ENCODE measurements at regions not wholly inside any gene's neighbourhood (a gene's known extent, or its start where the extent isn't known, plus 50 kb on each side); places are given as distances from the start of the nearest gene placed in this dataset.
"Not testable (repeated sequence)": the region's sequence is repeated elsewhere in the genome, so short reads cannot be mapped to it uniquely, and the experiment has no call there.

DNA sequence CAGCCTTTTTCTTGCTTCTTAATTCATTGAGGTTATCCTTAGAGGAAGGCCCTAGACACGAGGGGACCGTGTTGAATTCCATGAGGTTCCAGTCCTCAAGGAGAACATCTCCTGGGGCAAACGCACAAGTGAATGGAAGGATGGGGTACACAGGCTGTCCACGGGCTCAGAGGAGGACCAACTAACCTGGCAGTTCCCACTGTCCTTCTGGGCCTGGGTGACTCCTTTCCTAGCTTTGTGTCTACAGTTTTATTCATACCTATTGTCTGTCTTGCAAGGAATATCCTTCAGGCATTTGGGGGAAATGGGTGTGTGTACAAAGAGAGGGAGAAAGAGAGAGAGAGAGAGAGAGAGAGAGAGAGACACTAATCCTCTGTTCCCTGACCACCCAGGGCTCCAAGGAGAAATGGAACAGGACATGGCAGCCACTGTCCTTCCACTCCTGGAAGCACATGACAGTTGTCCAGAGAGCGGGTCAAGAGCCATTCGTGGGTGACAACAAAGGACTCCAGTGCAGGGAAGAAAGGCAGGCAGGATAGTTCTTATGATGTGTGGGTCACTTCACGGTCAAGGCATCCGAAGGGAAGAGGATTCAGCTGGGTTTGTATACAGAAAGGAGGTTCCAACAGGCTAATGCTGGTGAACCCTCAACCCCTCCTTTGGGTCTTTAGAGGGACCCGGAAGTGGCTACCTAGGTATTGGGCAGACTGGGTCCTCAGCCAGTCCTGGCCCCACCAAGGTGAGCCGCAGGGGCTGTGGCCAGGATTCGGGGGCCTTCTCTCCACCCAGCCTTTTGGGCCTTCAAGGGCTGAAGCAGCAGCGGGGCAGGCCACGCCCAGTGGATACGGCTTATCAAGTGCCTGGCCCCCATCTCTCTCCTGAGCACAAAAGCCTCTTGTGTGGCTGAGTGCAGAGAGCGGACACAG lies 150.6 kb downstream of the MYCN start:
- DNase-seq: no peak

DNA sequence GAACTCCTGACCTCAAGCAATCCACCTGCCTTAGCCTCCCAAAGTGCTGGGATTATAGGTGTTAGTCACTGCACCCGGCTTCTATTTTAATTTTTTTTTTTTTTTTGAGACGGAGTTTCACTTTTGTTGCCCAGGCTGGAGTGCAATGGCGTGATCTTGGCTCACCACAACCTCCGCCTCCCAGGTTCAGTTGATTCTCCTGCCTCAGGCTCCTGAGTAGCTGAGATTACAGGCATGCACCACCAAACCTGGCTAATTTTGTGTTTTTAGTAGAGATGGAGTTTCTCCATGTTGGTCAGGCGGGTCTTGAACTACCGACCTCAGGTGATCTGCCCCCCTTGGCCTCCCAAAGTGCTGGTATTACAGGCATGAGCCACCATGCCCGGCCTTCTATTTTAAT lies 149.1 kb downstream of the MYCN start:
- DNase-seq: not testable (repeated sequence)

DNA sequence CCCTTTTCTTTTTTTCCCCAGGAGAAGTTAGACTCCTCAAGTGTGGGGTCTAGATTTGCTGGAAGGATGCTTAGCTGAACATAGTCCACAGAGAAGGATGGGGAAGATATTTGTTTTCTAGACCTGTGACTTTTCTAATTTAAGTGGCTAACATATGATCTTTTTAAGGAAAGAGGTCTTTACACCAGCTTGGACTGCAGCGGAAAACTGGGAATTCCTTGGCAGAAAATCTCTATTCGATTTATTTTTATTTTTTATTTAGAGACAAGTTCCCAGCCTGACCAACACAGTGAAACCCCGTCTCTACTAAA lies 148.4 kb downstream of the MYCN start:
- DNase-seq: no peak

DNA sequence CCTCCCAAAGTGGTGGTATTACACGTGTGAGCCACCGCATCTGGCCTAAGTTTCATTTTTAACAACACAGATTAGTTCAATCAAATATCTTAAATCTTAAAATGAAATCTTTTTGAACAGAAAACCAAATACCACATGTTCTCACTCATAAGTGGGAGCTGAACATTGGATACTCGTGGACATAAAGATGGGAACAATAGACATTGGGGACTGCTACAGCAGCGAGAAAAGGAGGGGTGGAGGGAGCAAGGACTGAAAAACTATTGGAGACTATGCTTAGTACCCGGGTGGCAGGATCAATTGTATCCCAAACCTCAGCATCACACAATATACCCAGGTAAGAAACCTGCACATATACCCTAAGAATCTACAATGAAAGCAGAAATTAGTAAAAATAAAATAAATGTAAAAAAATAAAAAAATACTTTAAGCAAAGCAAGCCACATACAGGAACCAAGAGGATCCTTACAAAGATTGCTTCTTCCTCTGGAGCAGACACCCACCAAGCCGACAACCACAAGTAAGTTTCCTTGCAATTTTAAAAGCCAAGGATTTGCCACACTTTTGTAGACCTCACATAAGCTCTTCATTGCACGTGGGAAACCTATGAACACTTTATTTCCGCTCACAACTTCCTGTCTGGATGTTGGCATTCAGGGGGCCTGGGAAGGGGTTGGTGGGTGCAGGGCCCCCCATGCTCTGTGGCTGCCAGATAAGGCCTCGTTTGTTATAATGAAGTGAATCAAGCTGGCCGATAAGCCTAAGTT lies 147.9 kb downstream of the MYCN start:
- DNase-seq: no peak

DNA sequence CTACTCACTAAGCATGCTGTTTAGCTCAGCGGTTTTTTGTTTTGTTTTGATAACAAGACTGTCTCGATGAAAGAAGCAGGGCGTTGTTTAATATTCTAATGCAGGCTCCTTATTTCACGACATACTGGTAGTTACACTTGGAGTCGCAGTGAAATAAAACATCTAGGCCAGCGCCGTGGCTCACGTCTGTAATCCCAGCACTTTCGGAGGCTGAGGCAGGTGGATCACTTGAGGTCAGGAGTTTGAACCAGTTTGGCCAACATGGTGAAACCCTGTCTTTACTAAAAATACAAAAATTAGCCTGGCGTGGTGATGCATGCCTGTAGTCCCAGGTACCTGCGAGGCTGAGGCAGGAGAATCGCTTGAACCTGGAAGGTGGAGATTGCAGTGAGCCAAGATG lies 145.8 kb downstream of the MYCN start:
- not testable (repeated sequence) for DNase-seq

DNA sequence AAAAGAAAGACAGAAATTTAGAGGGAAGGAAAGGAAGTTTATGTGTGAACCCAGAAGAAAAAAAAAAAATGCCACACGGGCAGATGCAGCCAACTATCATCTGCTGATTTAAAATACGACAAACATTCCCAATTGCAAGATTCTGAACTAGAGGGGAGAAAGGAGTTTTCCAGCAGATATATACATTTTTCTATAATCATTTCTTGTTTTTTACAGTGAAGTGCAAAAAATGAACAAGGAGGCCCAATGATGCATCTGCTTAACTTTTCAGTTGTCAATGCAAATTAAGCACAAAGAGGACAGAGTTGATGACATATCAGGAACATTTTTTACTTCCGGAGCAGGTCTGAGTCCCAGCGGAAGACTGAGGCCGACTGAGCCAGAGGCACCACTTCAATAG lies 144.7 kb downstream of the MYCN start:
- no peak for DNase-seq

DNA sequence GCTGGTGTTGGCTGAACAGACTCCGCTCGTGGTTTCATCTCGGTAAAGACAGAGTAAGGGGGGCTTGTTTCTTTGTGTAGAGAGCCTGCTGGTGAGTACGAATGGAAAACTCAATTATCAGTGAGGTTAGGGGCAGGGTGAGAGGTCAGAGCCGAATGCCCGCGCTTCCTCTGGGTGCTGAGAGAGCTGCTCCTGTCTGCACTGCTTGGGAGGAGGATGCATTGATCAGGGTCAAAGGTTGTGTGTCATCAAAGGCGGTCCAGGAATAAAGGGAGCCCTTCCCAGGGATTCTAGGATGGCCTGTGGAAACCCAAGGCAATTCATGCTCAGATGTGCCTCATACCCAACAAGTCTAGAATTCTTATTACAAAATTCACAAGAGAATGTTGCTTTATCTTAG lies 143.9 kb downstream of the MYCN start:
- no peak for DNase-seq

DNA sequence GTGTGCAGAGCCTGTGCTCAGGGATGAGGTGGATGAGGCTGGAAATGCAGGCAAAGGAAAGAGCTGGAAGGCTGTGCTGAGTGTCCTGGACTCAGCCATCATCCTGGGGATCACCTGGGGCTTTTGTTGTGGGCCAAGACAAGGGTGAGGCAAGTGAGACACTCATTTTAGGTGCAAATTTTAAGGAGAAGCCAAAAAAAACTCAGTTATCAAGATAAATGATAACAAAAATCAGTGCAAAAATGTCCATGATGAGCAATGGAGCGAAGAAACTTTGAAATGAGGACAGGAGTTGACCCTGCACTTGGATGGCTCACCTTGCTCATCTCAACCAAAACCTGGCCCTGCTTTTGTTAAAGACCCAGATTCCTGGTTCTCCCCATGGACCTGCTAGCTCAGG lies 141.9 kb downstream of the MYCN start:
- DNase-seq: no peak

DNA sequence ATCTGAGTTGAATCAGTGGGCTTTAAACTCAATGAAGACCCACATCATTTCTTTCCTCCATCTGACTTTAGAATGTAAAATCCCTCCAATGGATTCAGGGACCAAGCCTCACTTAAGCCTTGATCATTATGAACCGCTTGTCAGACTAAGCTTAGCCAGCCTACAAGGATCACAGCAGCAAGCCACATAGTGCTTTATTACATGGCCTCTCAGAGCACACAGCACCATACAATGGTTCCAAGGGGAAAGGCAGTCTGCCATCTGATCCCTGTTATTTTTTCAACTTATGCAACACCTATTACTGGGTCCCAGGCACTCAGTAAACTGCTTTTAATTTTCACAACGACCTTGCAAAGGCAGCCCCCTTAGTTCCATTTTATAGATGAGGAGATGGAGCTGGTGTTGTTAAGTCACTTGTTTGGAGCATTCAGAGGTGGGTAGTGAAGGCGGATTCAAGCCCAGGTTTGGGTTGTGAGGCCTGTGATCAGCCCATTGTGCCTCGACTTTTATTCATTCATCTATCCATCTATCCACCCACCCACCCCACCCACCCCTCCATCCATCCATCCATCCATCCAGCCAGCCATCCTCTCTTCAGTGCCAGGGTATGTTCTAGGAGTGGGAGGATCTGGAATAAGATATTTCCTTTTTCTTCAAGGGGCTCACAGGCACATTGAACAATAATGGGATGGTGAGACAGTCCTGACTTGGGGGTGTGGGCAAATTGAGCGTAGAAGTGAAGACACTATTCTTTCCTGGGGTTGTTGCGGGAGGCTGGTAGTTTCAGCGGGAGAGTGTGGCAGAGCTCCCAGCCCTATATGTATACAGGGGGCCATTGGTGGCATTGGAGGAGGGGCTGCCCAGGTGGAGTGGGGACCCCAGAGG lies 141.2 kb downstream of the MYCN start:
- DNase-seq: no peak

DNA sequence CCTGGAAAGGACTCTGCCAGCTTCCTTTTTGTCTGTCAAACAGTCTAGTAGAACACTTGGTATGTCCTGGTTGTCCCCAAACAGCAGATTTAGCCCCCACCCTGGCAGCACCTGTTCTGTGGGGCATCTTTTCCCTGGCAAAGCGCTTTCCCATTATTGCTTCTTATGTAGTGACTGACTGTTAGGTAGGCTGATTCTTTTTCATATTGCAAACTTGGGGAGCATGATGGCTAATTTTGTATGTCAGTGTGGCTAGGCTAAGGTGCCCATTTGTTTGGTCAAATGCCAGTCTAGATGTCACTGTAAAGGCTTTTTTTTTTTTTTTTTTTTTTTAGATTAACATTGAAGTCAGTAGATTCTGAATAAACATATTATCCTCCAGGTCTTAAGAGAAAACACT lies 140.2 kb downstream of the MYCN start:
- DNase-seq: no peak

DNA sequence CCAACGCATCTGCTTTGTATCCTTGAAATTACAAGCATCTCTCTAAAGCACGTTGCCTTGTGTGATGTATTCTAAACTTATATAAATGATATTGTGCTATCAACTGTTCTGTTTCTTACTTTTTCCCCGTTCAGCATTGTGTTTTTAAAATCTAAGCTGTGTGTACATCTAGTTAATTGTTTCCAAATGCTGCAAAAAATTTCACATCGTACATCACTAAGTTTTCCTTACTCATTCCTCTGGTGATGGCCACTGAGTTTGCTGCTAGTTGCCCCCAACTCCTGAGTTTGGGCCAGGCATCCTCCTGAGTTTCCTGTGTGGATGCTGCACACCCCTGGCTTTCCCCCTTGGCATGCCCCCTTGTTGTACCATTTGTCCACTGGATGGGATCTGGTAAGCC lies 139.7 kb downstream of the MYCN start:
- DNase-seq: no peak

DNA sequence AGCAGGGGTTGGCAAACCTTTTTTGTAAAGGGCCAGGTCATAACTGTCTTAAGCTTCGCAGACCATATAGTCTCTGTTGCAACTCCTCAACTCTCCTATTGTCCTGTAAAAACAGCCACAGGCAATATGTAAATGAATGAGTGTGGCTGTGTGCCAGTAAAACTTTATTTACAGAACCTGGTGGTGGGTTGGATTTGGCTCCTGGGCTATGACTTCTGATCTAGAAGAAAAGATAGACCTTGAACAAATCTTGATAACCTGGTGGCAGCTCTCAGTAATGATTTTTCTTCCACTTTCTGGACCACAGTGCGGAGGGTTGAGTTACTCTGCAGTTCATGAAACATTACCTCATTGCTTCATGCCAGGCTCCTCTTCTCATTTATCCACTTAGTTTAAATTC lies 139.3 kb downstream of the MYCN start:
- DNase-seq: no peak

DNA sequence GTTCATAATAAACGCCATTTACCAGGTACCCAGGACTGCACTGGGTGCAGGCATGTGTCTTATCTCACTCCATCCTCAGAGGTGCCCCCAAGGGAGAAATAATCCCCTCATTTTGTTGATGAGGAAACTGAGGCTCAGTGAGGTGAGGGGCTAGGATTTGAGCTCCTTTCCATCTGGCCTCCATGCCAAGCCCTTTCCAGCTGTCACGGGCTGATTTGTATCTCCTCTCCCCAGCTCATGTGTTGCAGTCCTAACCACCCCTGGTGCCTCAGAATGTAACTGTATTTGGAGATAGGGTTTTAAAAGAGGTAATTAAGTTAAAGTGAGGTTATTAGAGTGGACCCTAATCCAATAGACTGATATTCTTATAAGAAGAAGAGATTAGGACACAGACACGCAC lies 137.3 kb downstream of the MYCN start:
- no peak for DNase-seq

DNA sequence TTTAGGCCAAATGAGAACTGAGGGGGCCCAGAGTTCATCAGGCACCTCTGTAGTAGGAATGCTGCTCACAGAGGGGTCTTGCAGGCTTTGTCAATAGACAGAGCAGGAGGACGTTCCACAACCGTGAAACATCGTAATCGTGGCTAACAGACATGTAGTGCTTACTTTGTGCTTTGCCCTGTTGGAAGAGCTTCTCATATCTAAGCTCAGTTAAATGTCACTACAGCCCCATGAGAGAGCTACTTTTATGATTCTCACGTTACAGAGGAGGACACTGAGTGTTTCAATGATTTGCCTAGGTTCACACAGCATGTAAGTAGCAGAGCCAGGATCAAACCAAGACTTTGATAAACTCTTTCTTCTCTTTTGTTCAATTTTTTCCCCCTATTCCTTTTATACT lies 136.6 kb downstream of the MYCN start:
- no peak for DNase-seq

DNA sequence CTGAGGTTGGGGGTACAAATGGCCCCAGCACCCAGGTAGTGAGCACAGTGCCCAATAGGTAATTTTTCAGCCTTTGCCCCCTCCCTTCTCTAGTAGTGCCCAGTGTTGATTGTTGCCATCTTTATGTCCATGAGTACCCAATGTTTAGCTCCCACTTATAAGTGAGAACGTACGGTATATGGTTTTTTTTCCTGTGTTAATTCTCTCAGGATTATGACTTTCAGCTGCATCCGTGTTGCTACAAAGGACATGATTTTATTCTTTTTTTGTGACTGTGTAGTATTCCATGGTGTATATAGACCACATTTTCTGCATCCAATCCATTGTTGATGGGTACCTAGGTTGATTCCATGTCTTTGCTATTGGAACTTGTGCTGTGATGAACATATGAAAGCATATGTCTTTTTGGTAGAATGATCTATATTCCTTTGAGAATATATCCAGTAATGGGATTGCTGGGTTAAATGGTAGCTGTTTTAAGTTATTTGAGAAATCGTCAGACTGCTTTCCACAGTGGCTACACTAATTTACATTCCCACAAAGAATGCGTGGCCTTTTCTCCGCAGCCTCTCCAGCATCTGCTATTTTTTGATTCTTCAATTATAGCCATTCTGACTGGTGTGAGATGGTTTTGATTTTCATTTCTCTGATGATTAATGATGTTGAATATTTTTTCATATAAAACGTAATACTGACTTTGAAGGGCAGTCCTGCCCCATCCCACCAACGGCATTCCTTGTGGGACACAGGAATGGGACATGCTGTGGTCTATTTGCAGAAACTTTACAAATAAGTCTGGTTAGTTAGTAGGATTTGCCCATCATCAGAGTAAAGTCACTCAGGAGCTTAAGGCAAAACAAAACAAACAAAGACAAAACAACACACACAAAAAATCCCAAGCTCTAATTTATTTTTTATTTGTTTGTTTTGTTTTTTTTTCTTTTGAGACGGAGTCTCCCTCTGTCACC lies 135.0 kb downstream of the MYCN start:
- DNase-seq: no peak

DNA sequence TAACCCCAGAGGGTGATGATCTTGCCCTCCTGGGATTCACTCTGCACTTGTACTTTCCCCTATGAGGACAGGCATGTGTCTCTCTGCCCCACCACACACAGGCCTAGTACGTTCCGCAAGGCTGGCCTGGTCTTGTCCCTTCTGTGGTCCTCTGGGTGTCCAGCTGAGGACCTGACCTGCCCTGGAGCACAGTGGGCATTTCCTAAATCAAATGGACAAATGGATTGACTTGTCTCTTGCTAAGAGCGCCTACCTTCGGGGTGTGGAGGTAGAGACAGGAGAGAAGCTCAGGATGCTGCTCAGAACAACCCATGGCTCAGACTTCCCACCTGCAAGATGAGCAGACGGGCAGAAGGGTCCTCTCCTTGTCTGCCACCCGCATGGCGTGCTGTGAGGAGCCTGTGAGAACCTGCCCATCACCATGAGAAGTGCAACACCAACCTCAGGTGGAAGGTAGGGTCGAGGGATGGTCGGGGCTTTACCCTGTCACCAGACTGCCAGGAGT lies 133.6 kb downstream of the MYCN start:
- no peak for DNase-seq

DNA sequence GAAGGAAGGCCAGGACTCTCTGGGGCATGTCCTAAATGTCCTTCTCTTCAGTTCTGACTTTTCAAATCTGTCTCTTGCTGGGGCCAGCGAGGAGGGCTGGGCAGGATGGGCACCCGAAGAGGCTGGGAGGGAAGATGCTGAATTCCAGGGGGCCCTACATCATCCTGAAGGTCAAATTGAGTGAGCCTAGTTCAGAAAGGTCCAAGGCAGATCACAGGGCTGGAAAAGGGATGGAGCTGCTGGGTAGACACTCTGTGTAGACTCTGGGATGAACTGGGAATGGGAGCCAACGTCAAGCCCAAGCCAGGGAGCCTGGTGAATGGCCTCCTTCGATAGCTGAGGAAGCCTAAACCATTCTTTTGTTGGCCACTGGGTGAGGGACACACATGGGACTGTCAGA lies 133.1 kb downstream of the MYCN start:
- DNase-seq: no peak

DNA sequence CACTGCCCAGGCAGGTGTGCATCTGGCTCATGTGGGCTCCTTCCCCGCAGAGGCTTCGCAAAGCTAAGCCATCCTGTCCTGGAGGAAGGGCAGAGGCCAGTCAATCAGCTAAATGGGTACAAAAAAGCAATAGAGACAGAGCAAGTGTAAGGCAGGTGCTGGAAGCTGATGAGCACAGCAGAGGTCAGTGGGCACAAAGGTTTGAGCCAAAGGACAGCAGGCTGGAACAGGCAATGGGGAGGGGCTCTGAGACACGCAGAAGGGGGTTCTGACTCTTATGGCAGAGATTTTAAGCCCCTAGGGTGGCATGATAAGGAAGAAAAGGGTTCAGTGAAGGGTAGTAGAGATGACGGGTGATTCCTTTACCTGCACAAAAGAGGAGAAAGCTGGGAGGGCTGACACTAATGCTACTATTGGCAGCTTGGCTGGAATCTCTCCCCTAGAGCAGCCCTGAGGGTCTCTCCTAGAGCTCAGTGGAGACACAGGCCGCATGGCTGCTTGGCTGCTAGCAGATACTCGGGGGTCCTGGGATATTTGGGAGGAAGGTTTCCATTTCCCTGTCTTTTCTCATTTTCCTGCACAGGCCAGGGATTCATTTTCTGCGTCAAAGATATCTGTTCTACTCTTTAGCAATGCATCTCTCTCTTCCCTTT lies 132.4 kb downstream of the MYCN start:
- no peak for DNase-seq

DNA sequence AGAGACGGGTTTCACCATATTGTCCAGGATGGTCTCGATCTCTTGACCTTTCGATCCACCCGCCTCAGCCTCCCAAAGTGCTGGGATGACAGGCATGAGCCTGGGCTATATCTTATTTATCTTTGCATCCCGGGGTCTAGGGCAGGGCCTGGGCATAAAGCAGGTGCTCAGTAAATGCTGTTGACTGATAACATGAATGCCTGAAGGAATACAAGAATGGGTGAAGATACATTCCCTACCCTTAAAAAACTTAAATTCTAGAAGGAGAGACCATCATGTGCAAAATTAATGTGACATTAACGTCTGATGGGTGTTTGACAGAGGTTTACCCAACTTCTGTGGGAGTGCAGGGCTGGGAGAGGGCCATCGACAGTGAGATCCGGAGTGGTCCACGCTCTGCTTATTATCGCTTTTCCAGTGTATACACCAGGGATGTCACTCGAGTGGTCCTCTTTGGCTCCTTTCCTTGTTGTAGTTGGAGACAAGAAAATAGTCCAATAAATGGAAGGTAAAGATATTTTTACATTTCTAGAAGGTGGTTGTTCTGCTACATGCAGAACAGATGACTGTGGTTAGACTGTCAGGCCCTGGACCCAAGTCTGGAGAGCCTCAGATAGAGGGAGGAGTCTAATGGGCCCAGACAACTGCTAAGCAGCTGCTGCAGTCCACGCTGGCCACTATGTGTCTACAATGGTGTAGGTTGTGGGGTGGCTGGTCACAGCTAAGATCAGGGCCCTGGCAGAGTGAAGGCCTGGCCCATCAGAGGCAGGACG lies 131.7 kb downstream of the MYCN start:
- no peak for DNase-seq

DNA sequence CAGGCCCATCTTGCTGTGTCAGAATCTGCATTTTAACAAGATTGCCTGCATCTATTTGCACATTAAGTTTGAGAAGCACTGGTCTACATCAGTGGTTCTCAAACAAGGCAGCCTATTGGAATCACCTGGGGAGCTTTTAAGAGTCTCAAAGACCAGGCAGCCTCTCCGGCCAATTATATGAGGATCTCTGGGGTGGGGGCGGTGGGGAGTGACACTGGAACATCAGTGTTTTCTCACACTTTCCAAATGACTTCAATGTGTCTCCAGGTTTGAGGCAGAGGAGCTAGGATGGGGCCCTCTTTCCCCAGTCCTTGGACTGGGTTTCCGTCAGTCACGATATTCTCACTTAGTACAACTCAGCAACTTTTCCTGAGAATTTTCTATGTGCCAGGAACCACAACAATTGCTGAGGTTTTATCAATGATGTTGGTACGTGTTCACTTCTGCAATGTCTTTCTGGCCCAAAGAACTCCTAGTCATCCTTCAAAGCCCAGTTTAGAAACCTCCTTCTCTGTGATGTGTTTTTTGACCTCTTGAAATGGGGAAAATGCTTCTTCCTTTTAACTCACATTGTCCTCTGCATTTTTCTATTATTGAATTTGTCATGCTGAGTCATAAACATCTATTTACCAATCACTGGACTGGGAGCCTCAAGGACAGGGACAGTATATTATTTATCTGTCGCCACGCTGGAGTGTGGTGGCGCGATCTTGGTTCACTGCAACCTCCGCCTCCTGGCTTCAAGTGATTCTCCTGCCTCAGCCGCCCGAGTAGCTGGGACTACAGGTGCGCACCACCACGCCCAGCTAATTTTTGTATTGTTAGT lies 130.9 kb downstream of the MYCN start:
- DNase-seq: no peak

Data from NCI-H2171 (cell line).